Uterus (tissue), 3 donors: ENCODE measurements at regions not wholly inside any gene's neighbourhood (a gene's known extent, or its start where the extent isn't known, plus 50 kb on each side); places are given as distances from the start of the nearest gene placed in this dataset.

Experiments
- DNase-seq, 2 donors: peaks; one replicate each; pipeline ENCODE4 v3.0.0-alpha.2; 2019 to 2020
- H3K27ac ChIP-seq, 2 donors: fragments of 200-600 bp; sonication (generic); 1 replicate in 1 of 2; 2 replicates in 1 of 2; pipeline ENCODE4 v1.5.1; 2016 to 2018
- H3K27me3 ChIP-seq, 2 donors: fragments of 200-600 bp; sonication (generic); one replicate each; pipeline ENCODE4 v1.5.1; 2018 to 2019; ENCODE audit warnings: control low read depth in 1 of 2
- H3K36me3 ChIP-seq, 2 donors: fragments of 200-600 bp; sonication (generic); one replicate each; pipeline ENCODE4 v1.5.1; 2019; ENCODE audit warnings: control low read depth in 1 of 2
- H3K4me1 ChIP-seq, 2 donors: fragments of 200-600 bp; sonication (generic); one replicate each; pipeline ENCODE4 v1.5.1; 2018 to 2019; ENCODE audit warnings: control low read depth in 1 of 2
- H3K4me3 ChIP-seq, 2 donors: fragments of 200-600 bp; sonication (generic); 1 replicate in 1 of 2; 2 replicates in 1 of 2; pipeline ENCODE4 v1.5.1; 2018 to 2019; ENCODE audit warnings: mild to moderate bottlenecking in 1 of 2
- H3K9me3 ChIP-seq, 2 donors: fragments of 200-600 bp; sonication (generic); one replicate each; pipeline ENCODE4 v1.5.1; 2019; ENCODE audit warnings: control low read depth in 1 of 2
- CTCF ChIP-seq, 4 experiments: fragments of 200-600 bp in 2 of 4; fragments of 450-650 bp in 2 of 4; sonication (generic) in 2 of 4; IDR thresholded peaks; one replicate each; pipeline ENCODE4 v1.5.1; 2016 to 2019; ENCODE audit warnings: antibody characterized with exemption in 4 of 4, mild to moderate bottlenecking in 2 of 4, moderate library complexity in 1 of 4
- POLR2A ChIP-seq, 2 donors: fragments of 450-650 bp; IDR thresholded peaks; one replicate each; pipeline ENCODE4 v1.6.1; 2016; ENCODE audit warnings: antibody characterized with exemption in 2 of 2, mild to moderate bottlenecking in 1 of 2, moderate library complexity in 1 of 2
- intact Hi-C: fragments of 100-400 bp; cut with DNase I; formaldehyde crosslinking; loops from one replicate; pipeline ENCODE4 v1.15.1; 2023; ENCODE audit warnings: low total_unique reads
- donor health status: DM: yes; HTN: yes; CAD: no.

- TF ChIP-seq POLR2A (IDR thresholded peaks at IDR 0.05) = no peak
- no peak for TF ChIP-seq CTCF (IDR thresholded peaks at IDR 0.05)
- intact Hi-C loops = no loop called here
Observed at GRCh38 chr10:78781991-78782390, 286.8 kb upstream of the ZMIZ1 start.

GRCh38 chr10:78782441-78782840 is 286.3 kb upstream of the ZMIZ1 start:
- Histone ChIP-seq H3K27ac (no peak overlapping the region), H3K27me3 (no peaks in the 10 kb centered on the region), H3K36me3 (no peaks in the 10 kb centered on the region), H3K4me3 (no peak overlapping the region), H3K4me1 (peaks cover 0 to 2% of the 10 kb centered on the region in 2 donors), H3K9me3 (no peaks in the 10 kb centered on the region)
- TF ChIP-seq POLR2A (IDR thresholded peaks at IDR 0.05) (no peak), CTCF (IDR thresholded peaks at IDR 0.05) (no peak)
- intact Hi-C loops = no loop called here
- DNase-seq = peak in 1 of 2 donors; percentile 10

More at GRCh38 chr10:78781991-78782390, 286.8 kb upstream of the ZMIZ1 start:
- Histone ChIP-seq H3K27ac (no peak overlapping the region), H3K4me3 (no peak overlapping the region), H3K9me3 (no peaks in the 10 kb centered on the region), H3K36me3 (no peaks in the 10 kb centered on the region), H3K27me3 (no peaks in the 10 kb centered on the region), H3K4me1 (peaks cover 0 to 6% of the 10 kb centered on the region in 2 donors)
- peak in 1 of 2 donors; percentile 6 for DNase-seq

GRCh38 chr10:78783753-78784152 is 285.0 kb upstream of the ZMIZ1 start:
- no peak overlapping the region for H3K4me3 ChIP-seq
- intact Hi-C loops = no loop called here
- peak overlapping the region in 1 of 2 donors; percentile 44 for H3K27ac ChIP-seq
- H3K9me3 ChIP-seq = no peaks in the 10 kb centered on the region
- no peaks in the 10 kb centered on the region for H3K36me3 ChIP-seq
- peak in 1 of 2 donors; percentile 12 for DNase-seq
- H3K4me1 ChIP-seq = no peaks in the 10 kb centered on the region
- TF ChIP-seq POLR2A (IDR thresholded peaks at IDR 0.05) (no peak), CTCF (IDR thresholded peaks at IDR 0.05) (no peak)
- no peaks in the 10 kb centered on the region for H3K27me3 ChIP-seq

GRCh38 chr10:78784546-78784945 is 284.2 kb upstream of the ZMIZ1 start:
- peak in 1 of 2 donors; percentile 23 for DNase-seq

GRCh38 chr10:78785066-78785465 is 283.7 kb upstream of the ZMIZ1 start:
- H3K4me3 ChIP-seq = no peak overlapping the region
- peak in 1 of 2 donors; percentile 14 for DNase-seq
- H3K9me3 ChIP-seq = no peaks in the 10 kb centered on the region
- peak overlapping the region; percentile 44 to 49 for H3K27ac ChIP-seq
- intact Hi-C loops = no loop called here
- no peaks in the 10 kb centered on the region for H3K36me3 ChIP-seq
- TF ChIP-seq CTCF (IDR thresholded peaks at IDR 0.05) (no peak), POLR2A (IDR thresholded peaks at IDR 0.05) (no peak)
- H3K27me3 ChIP-seq = no peaks in the 10 kb centered on the region
- no peaks in the 10 kb centered on the region for H3K4me1 ChIP-seq

More at GRCh38 chr10:78784546-78784945, 284.2 kb upstream of the ZMIZ1 start:
- intact Hi-C loops = no loop called here
- H3K4me3 ChIP-seq = no peak overlapping the region
- no peaks in the 10 kb centered on the region for H3K9me3 ChIP-seq
- TF ChIP-seq POLR2A (IDR thresholded peaks at IDR 0.05) = no peak
- no peak for TF ChIP-seq CTCF (IDR thresholded peaks at IDR 0.05)
- no peaks in the 10 kb centered on the region for H3K27me3 ChIP-seq
- H3K36me3 ChIP-seq = no peaks in the 10 kb centered on the region
- peak overlapping the region; percentile 44 to 49 for H3K27ac ChIP-seq
- no peaks in the 10 kb centered on the region for H3K4me1 ChIP-seq
